ENCODE measurements at regions not wholly inside any gene's neighbourhood (a gene's known extent, or its start where the extent isn't known, plus 50 kb on each side); places are given as distances from the start of the nearest gene placed in this dataset.

GRCh38 chr6:144586986-144587385, 301.9 kb downstream of the UTRN start:
- Histone ChIP-seq H3K9me3 (no peaks in the 10 kb centered on the region), H3K4me3 (no peak overlapping the region), H3K27me3 (no peaks in the 10 kb centered on the region), H3K4me1 (peaks cover 0 to 5% of the 10 kb centered on the region in 2 donors), H3K27ac (no peak overlapping the region), H3K36me3 (no peaks in the 10 kb centered on the region)
- TF ChIP-seq POLR2A (IDR thresholded peaks at IDR 0.05), result no peak
- TF ChIP-seq CTCF (IDR thresholded peaks at IDR 0.05), result no peak
- intact Hi-C loops (cut with DNase I; ENCODE audit: low total_unique reads), result no loop called here
- no peak for DNase-seq

GRCh38 chr6:144588697-144589325, 303.7 kb downstream of the UTRN start:
- DNase-seq, result no peak
- Histone ChIP-seq H3K36me3 (no peaks in the 10 kb centered on the region), H3K27me3 (no peaks in the 10 kb centered on the region), H3K4me1 (no peaks in the 10 kb centered on the region), H3K4me3 (no peak overlapping the region), H3K9me3 (no peaks in the 10 kb centered on the region), H3K27ac (no peak overlapping the region)
- TF ChIP-seq POLR2A (IDR thresholded peaks at IDR 0.05), result no peak
- TF ChIP-seq CTCF (IDR thresholded peaks at IDR 0.05), result no peak
- intact Hi-C loops (cut with DNase I; ENCODE audit: low total_unique reads), result no loop called here

GRCh38 chr6:144590532-144590931, 305.4 kb downstream of the UTRN start:
- Histone ChIP-seq H3K36me3 (no peaks in the 10 kb centered on the region), H3K27me3 (no peaks in the 10 kb centered on the region), H3K27ac (no peak overlapping the region), H3K4me1 (no peaks in the 10 kb centered on the region), H3K4me3 (no peak overlapping the region), H3K9me3 (no peaks in the 10 kb centered on the region)
- no peak for DNase-seq
- TF ChIP-seq POLR2A (IDR thresholded peaks at IDR 0.05), result no peak
- TF ChIP-seq CTCF (IDR thresholded peaks at IDR 0.05), result no peak
- intact Hi-C loops (cut with DNase I; ENCODE audit: low total_unique reads), result no loop called here

GRCh38 chr6:144593392-144593791, 308.3 kb downstream of the UTRN start:
- Histone ChIP-seq H3K27ac (no peak overlapping the region), H3K9me3 (no peaks in the 10 kb centered on the region), H3K36me3 (no peaks in the 10 kb centered on the region), H3K4me1 (no peaks in the 10 kb centered on the region), H3K4me3 (no peak overlapping the region), H3K27me3 (no peaks in the 10 kb centered on the region)
- intact Hi-C loops (cut with DNase I; ENCODE audit: low total_unique reads), result no loop called here
- DNase-seq, result no peak
- TF ChIP-seq POLR2A (IDR thresholded peaks at IDR 0.05), result no peak
- no peak for TF ChIP-seq CTCF (IDR thresholded peaks at IDR 0.05)

- DNase-seq, result no peak
- no peak overlapping the region for H3K4me3 ChIP-seq
- intact Hi-C loops (cut with DNase I; ENCODE audit: low total_unique reads), result no loop called here
- no peak for TF ChIP-seq POLR2A (IDR thresholded peaks at IDR 0.05)
- no peak for TF ChIP-seq CTCF (IDR thresholded peaks at IDR 0.05)
- H3K36me3 ChIP-seq, result no peaks in the 10 kb centered on the region
- H3K9me3 ChIP-seq, result no peaks in the 10 kb centered on the region
- H3K27ac ChIP-seq, result no peak overlapping the region
- no peaks in the 10 kb centered on the region for H3K4me1 ChIP-seq
- no peaks in the 10 kb centered on the region for H3K27me3 ChIP-seq
Measured at GRCh38 chr6:144594585-144594984, 309.4 kb downstream of the UTRN start.
